Sigmoid colon (tissue), 4 donors: ENCODE measurements at regions not wholly inside any gene's neighbourhood (a gene's known extent, or its start where the extent isn't known, plus 50 kb on each side); places are given as distances from the start of the nearest gene placed in this dataset.

Experiments
- POLR2A ChIP-seq, 2 donors: fragments of 450-650 bp; IDR thresholded peaks; one replicate each; pipeline ENCODE4 v1.6.1; 2016; ENCODE audit warnings: antibody characterized with exemption in 2 of 2, mild to moderate bottlenecking in 2 of 2, moderate library complexity in 2 of 2
- POLR2AphosphoS5 ChIP-seq, 4 donors: sonication (generic); formaldehyde crosslinking; IDR thresholded peaks; one replicate each; pipeline ENCODE4 v1.6.1; 2017; ENCODE audit warnings: antibody characterized with exemption in 4 of 4
- TF ChIP-seq, protein P1 (sequence below), 4 experiments: fragments of 450-650 bp in 3 of 4; fragments of 200-600 bp in 1 of 4; IDR thresholded peaks; one replicate each; pipeline ENCODE4 v1.5.1; 2016 to 2019; ENCODE audit warnings: antibody characterized with exemption in 4 of 4, mild to moderate bottlenecking in 3 of 4, moderate library complexity in 2 of 4

DNA sequence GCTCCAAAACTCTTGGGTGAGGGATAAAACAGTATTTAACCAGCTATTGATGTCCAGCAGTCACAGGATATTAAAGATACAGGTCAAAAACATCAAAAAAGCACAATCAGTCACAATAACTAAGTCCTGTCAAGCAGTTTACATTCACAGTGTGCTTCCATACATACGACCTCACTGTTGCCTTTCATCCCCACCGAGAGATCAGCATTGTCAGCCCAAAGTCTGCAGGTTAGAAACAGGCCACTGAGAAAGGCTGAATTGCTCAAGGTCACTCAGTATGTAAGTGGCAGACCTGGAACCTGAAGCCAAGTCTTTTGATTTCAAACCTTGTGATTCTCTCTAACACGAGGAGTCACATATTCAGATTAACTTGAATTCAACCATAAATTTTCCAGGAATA, 124.9 kb downstream of the GXYLT1 start:
- TF ChIP-seq POLR2A (IDR thresholded peaks at IDR 0.05) (no peak), POLR2AphosphoS5 (IDR thresholded peaks at IDR 0.05) (no peak)
- TF ChIP-seq, protein P1, sequence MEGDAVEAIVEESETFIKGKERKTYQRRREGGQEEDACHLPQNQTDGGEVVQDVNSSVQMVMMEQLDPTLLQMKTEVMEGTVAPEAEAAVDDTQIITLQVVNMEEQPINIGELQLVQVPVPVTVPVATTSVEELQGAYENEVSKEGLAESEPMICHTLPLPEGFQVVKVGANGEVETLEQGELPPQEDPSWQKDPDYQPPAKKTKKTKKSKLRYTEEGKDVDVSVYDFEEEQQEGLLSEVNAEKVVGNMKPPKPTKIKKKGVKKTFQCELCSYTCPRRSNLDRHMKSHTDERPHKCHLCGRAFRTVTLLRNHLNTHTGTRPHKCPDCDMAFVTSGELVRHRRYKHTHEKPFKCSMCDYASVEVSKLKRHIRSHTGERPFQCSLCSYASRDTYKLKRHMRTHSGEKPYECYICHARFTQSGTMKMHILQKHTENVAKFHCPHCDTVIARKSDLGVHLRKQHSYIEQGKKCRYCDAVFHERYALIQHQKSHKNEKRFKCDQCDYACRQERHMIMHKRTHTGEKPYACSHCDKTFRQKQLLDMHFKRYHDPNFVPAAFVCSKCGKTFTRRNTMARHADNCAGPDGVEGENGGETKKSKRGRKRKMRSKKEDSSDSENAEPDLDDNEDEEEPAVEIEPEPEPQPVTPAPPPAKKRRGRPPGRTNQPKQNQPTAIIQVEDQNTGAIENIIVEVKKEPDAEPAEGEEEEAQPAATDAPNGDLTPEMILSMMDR (IDR thresholded peaks at IDR 0.05) = no peak
